HG03060 (cell line): ENCODE measurements at regions not wholly inside any gene's neighbourhood (a gene's known extent, or its start where the extent isn't known, plus 50 kb on each side); places are given as distances from the start of the nearest gene placed in this dataset.

Experiments
- ATAC-seq: cut with Tn5 transposase; IDR thresholded peaks from one replicate; pipeline ENCODE4 v1.9.1; 2021; ENCODE audit warnings: low read depth, moderate number of reproducible peaks; ENCODE audit not compliant: unreplicated experiment

DNA sequence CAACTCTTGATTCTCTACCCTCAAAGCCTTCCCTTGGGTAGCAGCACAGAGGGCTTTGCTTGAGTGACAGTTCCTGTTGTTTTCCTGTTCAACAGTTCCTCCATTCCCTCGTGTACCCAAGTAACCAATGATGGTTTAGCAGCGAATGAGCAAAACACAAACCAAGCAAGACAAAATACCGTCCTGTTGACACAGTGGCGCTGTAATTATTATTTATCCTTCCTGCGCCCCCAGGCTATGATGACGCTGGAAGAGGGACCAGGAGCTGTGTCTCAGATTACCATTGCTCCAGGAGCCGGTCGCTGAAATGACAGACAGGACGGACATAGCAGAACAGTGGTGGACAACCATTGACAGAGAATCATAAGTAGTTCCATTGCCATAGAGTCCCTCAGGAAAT, 154.8 kb downstream of the GADD45G start:
- ATAC-seq = no peak

DNA sequence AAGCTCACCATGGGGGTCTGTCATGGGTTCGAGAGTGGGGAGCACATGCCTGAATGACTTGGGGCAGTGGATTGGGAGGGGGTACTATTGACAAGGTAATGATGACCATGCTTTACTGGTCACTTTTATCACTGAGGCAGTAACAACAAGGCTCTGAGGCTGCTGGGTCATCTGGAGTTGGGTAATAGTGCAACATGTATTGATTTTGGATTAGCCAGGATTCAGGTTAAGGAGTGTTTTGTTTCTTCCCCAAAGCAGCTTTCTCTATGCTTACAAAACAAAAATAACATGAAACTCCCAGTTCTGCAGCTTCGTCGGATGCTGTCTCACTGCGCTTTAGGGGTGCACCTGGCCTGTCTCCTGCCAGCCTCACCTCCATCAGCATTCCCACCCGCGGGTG, 155.3 kb downstream of the GADD45G start:
- ATAC-seq = no peak

DNA sequence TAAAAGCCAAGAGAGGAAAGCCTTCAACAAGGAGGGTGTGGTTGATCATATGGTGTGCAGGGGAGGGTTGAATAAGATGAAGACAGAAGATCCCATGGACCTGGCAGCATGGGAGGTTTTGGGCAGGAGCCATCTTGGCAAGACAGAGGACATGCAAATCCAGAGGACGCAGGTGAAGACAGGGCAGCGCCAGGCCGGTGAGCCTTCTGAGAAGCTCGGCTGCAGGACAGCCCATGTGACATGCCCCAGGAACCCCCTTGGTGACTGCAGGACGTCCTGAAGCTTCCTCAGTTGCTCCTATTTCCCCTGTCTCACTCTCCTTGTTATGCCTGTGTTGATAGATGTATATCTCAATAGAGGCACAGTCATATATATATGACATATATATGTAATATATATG, 159.4 kb downstream of the GADD45G start:
- no peak for ATAC-seq

GRCh38 chr9:89765211-89765946, 160.6 kb downstream of the GADD45G start:
- no peak for ATAC-seq

DNA sequence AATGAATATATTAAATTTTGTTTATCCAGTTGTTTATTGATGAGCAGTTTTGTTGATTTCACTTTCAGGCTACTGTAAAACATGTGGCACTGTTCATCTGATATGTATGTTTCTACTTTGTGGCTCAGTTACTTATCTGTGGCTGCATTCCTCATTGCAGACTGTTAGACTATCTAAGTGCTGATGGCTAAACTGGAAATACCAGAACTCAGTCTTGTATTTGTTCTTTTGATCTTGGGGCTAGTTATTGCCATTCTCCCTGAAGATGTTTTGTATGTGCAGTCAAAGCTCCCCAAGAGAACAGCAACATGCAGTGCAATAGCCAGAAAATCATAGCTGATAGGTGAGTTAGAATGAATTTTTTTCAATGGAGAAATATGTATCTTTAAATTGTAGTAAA, 162.2 kb downstream of the GADD45G start:
- ATAC-seq = no peak

DNA sequence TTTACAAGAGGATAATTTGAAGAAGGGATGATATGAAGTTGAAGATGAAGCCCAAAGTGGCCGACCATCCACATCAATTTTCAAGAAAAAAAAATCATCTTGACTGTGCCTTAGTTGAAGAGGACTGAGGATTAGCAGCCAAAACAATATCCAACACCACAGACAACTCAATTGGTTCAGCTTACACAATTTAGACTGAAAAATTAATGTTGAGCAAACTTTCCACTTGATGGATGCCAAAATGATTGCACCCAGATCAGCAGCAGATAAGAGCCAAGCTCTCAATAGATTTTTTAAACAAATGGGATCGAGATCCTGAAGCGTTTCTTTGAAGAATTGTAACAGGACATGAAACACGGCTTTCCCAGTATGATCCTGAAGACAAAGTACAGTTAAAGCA, 163.2 kb downstream of the GADD45G start:
- no peak for ATAC-seq

GRCh38 chr9:89768650-89769071, 163.8 kb downstream of the GADD45G start:
- no peak for ATAC-seq

GRCh38 chr9:89770531-89771174, 165.8 kb downstream of the GADD45G start:
- ATAC-seq = no peak

DNA sequence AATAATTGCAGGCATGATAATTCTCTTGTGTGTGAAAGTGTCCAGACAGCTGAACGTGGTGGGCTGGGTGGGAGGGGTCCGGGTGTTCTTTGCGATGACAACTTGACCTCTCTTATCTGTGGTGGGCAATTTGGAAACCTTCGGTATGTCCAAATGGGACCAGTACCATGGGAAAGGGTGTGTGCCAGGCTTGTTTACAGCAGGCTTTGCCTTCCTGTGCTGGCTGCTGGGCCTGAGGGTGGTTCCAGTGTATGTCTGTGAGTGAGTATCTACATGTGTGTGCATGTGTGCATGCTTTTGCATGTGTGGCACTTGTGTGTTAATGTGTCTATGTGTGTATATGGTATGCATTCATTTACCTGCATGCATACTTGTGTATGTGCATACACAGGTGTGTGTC, 166.4 kb downstream of the GADD45G start:
- ATAC-seq = no peak

GRCh38 chr9:89773170-89773569, 168.4 kb downstream of the GADD45G start:
- no peak for ATAC-seq

DNA sequence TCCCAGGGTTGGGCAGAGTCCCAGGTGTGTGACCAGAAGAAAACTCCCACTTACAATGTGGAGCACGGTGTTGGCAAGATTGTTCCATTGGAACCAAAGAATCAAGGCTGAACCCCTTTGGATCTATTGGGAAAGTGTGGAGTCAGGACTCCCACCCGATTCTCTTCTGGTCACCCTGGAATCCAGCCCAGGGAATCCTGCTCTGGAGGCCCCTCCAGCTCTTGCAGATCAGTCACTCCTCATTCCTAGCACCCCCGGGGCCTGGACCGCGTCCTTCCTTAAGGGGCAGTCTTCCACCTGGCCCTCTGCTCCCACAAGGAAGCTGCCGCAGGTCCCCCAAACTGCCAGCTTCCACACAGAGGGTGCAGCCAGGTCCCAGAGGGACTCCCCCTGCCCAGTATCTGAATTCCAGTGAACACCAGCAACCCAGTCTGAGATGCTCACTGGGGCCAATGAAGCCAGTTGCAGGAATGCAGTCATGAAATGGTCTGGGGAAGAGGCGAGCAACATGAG, 170.1 kb downstream of the GADD45G start:
- no peak for ATAC-seq

GRCh38 chr9:89775641-89776040, 170.8 kb downstream of the GADD45G start:
- no peak for ATAC-seq

GRCh38 chr9:89776795-89777525, 172.1 kb downstream of the GADD45G start:
- ATAC-seq = no peak

DNA sequence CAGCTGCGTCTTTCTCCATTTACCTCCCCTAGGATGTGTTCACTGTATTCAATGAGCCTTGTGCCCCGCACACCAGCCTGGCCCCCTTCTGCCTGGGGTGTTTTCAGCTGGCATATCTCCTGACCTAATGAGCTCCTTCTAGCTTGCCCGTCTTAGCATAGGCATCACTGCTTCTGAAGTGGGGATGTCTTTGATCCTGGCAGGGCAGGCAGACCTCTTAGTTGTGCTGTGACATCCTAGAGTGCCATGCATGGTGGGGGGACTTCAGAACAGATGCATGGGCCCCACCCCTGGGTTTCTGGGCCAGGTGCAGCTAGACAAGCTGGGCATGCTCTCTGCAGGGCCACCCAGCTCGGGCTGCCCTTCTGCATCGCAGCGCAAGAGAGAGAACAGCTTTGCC, 172.7 kb downstream of the GADD45G start:
- ATAC-seq = no peak

- no peak for ATAC-seq
Observed at GRCh38 chr9:89778100-89779090, 173.6 kb downstream of the GADD45G start.

DNA sequence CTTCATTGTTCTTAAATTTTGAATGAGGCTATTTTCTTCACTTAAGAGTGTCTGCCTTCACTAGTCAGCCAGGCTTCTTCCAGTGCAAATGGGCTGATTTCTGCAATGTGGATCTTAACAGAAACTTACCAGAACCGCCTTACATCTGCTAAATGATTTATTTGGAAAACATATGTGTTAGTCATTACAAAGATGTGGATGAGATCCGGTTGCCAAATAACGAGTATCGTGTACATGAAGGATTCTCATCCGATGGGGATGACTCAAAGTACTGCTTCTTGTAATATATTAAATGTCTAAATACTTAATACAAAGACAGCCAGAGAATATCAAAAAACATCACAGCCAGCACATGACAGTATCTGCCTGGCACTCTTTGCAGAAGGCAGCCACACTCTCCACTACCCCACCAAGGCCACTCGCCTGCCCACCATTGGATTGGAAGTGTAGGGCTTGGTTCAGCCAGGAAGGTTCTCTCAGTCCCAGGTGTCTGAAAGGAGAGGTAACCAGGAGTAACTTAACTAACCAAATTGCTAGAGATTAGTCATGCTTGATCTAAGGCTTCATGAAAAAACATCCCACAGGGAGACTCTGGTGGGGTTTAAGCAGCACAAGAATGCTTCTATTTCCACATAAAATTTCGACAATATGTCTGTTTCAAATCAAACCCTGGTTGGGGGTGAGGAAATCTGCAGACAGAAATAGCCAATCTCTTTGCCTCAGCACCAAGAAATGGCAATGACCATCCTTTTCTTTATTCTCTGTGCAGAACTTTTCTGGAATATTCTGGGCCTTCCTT, 174.8 kb downstream of the GADD45G start:
- no peak for ATAC-seq

DNA sequence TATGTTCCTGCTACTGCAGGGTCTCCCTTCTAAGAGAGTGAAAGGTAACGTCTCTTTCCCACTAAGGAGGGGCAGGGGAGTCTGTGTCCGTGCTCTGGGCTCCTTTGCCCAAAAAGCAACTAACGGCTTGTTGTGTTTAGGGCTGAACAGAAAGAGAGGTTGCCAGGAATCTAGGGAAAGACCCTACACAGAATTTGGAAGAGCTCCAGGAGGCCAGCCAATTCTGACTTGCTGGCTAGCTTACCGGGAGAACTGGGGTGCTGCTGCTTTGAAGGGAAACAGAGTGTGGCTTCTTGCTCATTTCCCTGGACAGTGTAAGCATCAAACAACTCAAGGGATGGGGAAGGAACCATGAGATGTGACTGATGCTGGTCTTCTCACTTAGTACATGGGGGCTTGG, 176.1 kb downstream of the GADD45G start:
- ATAC-seq = no peak

DNA sequence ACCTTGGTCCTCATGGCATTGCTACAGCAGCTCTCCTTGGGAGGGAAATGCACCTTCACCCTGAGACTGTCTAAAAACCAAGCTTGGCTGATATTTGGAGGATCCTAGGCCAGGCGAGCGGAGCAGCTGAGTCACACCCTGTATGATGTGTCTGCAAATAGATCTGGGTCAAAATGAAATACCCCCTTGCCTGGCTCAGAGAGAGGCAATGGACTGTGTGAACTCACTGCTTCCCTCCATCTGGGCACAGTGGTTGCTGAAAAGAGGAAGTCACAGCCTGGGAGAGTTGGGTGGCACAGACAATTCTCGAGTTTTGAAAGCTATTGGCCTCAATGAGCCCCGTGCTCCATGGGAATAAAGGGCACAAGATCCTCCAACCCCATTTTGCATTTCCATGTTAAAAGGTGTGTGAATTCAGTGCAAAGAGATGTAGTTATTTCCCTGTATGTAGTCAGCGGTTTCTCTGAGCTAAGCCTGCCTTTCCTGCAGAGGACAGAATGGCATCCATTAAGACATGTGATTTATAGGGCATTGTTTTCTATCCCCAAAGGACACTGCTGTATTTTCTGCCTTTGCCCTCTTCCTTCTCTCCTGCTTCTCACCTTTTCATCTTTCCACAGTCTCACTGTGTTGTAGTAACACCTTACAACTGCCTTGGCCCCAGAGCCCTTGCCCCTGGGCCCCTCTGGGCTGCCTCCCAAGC, 177.2 kb downstream of the GADD45G start:
- peak; percentile 63 for ATAC-seq

DNA sequence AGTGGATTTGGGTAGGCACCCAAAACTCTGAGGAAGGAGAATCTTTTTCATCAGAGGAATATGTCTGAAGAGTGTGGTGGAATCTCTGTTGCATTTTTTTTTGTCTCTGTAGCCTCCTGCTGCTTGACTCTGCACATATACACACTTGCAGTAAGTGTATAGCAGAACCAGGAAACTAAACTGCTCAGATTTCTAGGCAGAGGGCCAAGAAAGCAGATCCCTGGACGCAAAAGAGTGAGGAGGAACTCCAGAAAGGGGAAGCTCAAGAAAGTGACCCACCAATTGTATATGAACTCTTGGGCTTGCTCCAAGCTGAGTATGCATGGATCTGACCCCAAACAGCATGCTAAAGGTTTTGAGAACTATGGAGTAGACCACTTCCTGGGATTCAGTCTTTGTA, 181.8 kb downstream of the GADD45G start:
- no peak for ATAC-seq
